ENCODE measurements at regions not wholly inside any gene's neighbourhood (a gene's known extent, or its start where the extent isn't known, plus 50 kb on each side); places are given as distances from the start of the nearest gene placed in this dataset.

DNA sequence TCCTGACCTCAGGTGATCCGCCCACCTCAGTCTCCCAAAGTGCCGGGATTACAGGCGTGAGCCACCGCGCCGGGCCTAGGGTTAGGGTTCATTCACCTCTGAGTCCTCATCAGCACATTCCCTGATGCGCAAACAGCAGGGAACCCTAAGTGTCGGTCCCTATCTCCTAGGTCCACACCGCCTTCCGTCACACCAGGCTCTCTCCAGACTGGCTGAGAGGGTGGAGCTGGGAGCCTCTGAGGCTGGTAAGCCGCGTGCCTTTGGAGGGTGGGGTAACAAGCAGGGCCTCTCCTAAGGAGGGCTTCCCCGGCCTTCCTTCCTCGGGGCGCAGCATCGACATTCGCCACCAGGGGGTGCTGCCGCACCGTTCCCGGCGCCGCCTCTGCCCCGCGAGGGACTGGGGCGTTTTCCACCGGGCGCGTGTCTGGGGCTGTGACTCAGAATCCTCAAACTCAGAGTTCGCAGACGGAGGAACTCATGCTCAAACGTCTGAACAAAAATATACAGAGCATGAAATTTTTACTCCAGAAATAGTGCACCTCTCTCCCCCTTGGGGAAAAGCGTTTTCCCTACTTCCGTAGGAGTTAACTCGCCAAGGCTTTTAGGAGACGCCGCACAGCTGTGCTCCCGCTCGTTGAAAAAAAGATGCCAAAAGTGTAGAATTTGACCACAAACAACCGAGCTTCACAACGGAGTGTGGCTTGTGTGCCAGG, 63.9 kb upstream of the ASAP2 start (continued):
- no peak for TF ChIP-seq RFX5 (IDR thresholded peaks at IDR 0.05; ENCODE audit: borderline replicate concordance, low read depth, low read length)
- no peak for TF ChIP-seq JUN (IDR thresholded peaks at IDR 0.05; ENCODE audit: low read depth, low read length)
- TF ChIP-seq TEAD4 (IDR thresholded peaks at IDR 0.05; ENCODE audit: low read depth, low read length), result no peak; the same call in 1 of the 2 replicates
- TF ChIP-seq SP2 (IDR thresholded peaks at IDR 0.05; ENCODE audit: low read length), result no peak
- TF ChIP-seq EGR1 (IDR thresholded peaks at IDR 0.05; ENCODE audit: borderline replicate concordance, low read depth, low read length), result no peak
- no peak for TF ChIP-seq ATF3 (IDR thresholded peaks at IDR 0.05; ENCODE audit: insufficient read depth, low read depth, low read length)
- no peak for TF ChIP-seq SIRT6 (IDR thresholded peaks at IDR 0.05; ENCODE audit: low read length)
- no peak for TF ChIP-seq RNF2 (IDR thresholded peaks at IDR 0.05; ENCODE audit: borderline replicate concordance, low read depth, low read length, missing control alignments, poor library complexity, severe bottlenecking)
- TF ChIP-seq PHF8 (conservative IDR thresholded peaks at IDR 0.05; ENCODE audit: low read depth, low read length), result no peak
- no peak for TF ChIP-seq NANOG (IDR thresholded peaks at IDR 0.05; ENCODE audit: insufficient read depth, low read depth, low read length, poor library complexity, severe bottlenecking)
- TF ChIP-seq GABPA (IDR thresholded peaks at IDR 0.05; ENCODE audit: borderline replicate concordance, insufficient read depth, low read length), result 0 out of 2 replicates have a peak, but pooled peaks have one; percentile 40
- peak; percentile 97 to 98 for TF ChIP-seq RAD21 (IDR thresholded peaks at IDR 0.05 in 1 of 2, conservative IDR thresholded peaks at IDR 0.05 in 1 of 2; ENCODE audit: low read depth in 2 of 2, low read length in 2 of 2)
- no peak for TF ChIP-seq YY1 (IDR thresholded peaks at IDR 0.05; ENCODE audit: low read depth, low read length)
- no peak for TF ChIP-seq CTBP2 (IDR thresholded peaks at IDR 0.05; ENCODE audit: borderline replicate concordance, insufficient read depth, insufficient read length, low read length)
- TF ChIP-seq CTCF (IDR thresholded peaks at IDR 0.05; ENCODE audit: control extremely low read depth in 1 of 3, insufficient read depth in 1 of 3, low read depth in 1 of 3, low read length in 3 of 3), result peak in 2 of 3 experiments; percentile 92 to 95; a peak in 3 of 4 replicates
- TF ChIP-seq SRF (IDR thresholded peaks at IDR 0.05; ENCODE audit: low read depth, low read length), result no peak
- TF ChIP-seq FOSL1 (IDR thresholded peaks at IDR 0.05; ENCODE audit: insufficient read depth, low read depth, low read length), result no peak
- TF ChIP-seq SUZ12 (IDR thresholded peaks at IDR 0.05; ENCODE audit: low read length), result no peak

Data from H1 (cell line).